ENCODE measurements at regions not wholly inside any gene's neighbourhood (a gene's known extent, or its start where the extent isn't known, plus 50 kb on each side); places are given as distances from the start of the nearest gene placed in this dataset.
"Not testable (repeated sequence)": the region's sequence is repeated elsewhere in the genome, so short reads cannot be mapped to it uniquely, and the experiment has no call there.

DNA sequence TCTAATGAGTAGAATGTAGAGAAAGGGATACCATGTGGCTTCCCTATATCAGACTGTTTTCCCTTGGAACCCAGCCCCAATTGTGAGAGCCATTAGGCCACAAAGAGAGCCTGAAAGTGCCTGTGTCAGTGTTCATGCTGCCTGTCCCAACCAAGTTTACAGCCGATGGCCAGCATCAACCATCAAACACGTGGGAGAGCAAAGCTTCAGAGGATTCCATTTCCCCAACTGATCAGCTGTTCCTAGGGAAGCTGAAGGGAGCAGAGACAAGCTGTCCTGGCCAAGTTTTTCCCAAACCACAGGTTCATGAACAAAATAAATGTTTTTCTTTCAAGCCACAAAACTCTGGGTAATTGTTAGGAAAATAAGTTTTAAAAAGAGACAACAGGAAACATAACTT is 589.0 kb upstream of the DEFB115 start:
- TF ChIP-seq, protein P1, sequence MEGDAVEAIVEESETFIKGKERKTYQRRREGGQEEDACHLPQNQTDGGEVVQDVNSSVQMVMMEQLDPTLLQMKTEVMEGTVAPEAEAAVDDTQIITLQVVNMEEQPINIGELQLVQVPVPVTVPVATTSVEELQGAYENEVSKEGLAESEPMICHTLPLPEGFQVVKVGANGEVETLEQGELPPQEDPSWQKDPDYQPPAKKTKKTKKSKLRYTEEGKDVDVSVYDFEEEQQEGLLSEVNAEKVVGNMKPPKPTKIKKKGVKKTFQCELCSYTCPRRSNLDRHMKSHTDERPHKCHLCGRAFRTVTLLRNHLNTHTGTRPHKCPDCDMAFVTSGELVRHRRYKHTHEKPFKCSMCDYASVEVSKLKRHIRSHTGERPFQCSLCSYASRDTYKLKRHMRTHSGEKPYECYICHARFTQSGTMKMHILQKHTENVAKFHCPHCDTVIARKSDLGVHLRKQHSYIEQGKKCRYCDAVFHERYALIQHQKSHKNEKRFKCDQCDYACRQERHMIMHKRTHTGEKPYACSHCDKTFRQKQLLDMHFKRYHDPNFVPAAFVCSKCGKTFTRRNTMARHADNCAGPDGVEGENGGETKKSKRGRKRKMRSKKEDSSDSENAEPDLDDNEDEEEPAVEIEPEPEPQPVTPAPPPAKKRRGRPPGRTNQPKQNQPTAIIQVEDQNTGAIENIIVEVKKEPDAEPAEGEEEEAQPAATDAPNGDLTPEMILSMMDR (IDR thresholded peaks at IDR 0.05; ENCODE audit: insufficient read depth, low read depth, low read length) = not testable (repeated sequence)
- TF ChIP-seq EZH2 (IDR thresholded peaks at IDR 0.05; ENCODE audit: insufficient read depth, low read length) = not testable (repeated sequence)

All from astrocyte (in vitro differentiated cells and primary cell).